ENCODE measurements at regions not wholly inside any gene's neighbourhood (a gene's known extent, or its start where the extent isn't known, plus 50 kb on each side); places are given as distances from the start of the nearest gene placed in this dataset.

- Histone ChIP-seq H3K9me3 (ENCODE audit: control insufficient read depth, low read depth, low read length) (no peaks in the 10 kb centered on the region), H2BK5ac (ENCODE audit: insufficient read length, low read length) (no peak overlapping the region), H3K4me1 (ENCODE audit: insufficient read depth, low read length) (no peaks in the 10 kb centered on the region; the same call in 1 of the 2 replicates), H3K4me2 (ENCODE audit: insufficient read depth, insufficient read length, low read length) (no peak overlapping the region), H3K79me2 (ENCODE audit: insufficient read depth, low read length) (no peaks in the 10 kb centered on the region), H3T11ph (ENCODE audit: low read length) (no peak overlapping the region), H4K91ac (ENCODE audit: insufficient read length, low read depth, low read length) (no peak overlapping the region), H2BK120ac (ENCODE audit: low read depth, low read length, poor library complexity, severe bottlenecking) (no peak overlapping the region), H3K18ac (ENCODE audit: insufficient read length, low read depth, low read length) (no peak overlapping the region), H2BK20ac (ENCODE audit: low read depth, low read length, poor library complexity, severe bottlenecking) (no peak overlapping the region), H4K20me1 (ENCODE audit: control insufficient read depth, insufficient read depth, insufficient read length) (no peaks in the 10 kb centered on the region), H3K23me2 (ENCODE audit: insufficient read length, low read depth, low read length, poor library complexity, severe bottlenecking) (no peaks in the 10 kb centered on the region), H4K5ac (ENCODE audit: insufficient read length, low read depth, low read length) (no peak overlapping the region), H4K8ac (replicated peaks; ENCODE audit: insufficient read length, low read depth, low read length) (no peak overlapping the region), H3K14ac (ENCODE audit: insufficient read depth, low read length) (no peak overlapping the region), H2AK5ac (ENCODE audit: insufficient read length, low read length) (no peak overlapping the region), H3K9ac (ENCODE audit: extremely low read depth, insufficient read length, low read length) (no peak overlapping the region), H3K23ac (ENCODE audit: insufficient read length, low read depth, low read length) (no peak overlapping the region), H2AFZ (ENCODE audit: low read length) (no peak overlapping the region), H2BK12ac (ENCODE audit: insufficient read length, low read depth, low read length) (no peak overlapping the region), H3K4ac (ENCODE audit: low read depth, low read length) (no peak overlapping the region), H2BK15ac (ENCODE audit: low read depth, low read length) (no peak overlapping the region), H3K79me1 (ENCODE audit: insufficient read depth, low read depth, low read length, poor library complexity, severe bottlenecking) (no peaks in the 10 kb centered on the region), H3K27ac (ENCODE audit: insufficient read length, low read depth, low read length) (no peak overlapping the region), H3K27me3 (ENCODE audit: insufficient read depth, low read length) (no peaks in the 10 kb centered on the region), H3K56ac (ENCODE audit: insufficient read length, low read depth, low read length) (no peak overlapping the region)
- Mint-ChIP-seq H3K4me1 (peaks cover 34 to 39% of the 10 kb centered on the region in 2 experiments), H3K27ac (peak overlapping the region in 1 of 3 experiments; percentile 14; a peak in 1 of 7 replicates), H3K4me3 (no peak overlapping the region), H3K36me3 (ENCODE audit: insufficient read depth in 1 of 3, low read depth in 3 of 3) (no peaks in the 10 kb centered on the region), H3K27me3 (ENCODE audit: low read depth) (no peaks in the 10 kb centered on the region), H3K9me3 (no peaks in the 10 kb centered on the region; a peak in 1 of 5 replicates)
- WGBS (ENCODE audit: extremely low coverage, insufficient read length, low lambda C conversion rate), result no CpG with 5 or more reads among the region's 2 CpGs
- no peak for TF ChIP-seq CTCF (conservative IDR thresholded peaks at IDR 0.05)
- DNase-seq, result no peak
Observed at GRCh38 chr9:7984203-7984602, 184.6 kb upstream of the DMAC1 start.

Data from H9 (cell line).